B cell (primary cell): ENCODE measurements at regions not wholly inside any gene's neighbourhood (a gene's known extent, or its start where the extent isn't known, plus 50 kb on each side); places are given as distances from the start of the nearest gene placed in this dataset.

Source experiments
- ATAC-seq: fragments of 200-7000 bp; cut with Tn5 transposase; one replicate; pipeline ENCODE4 v1.10.0; 2021; ENCODE audit warnings: low read depth, mild to moderate bottlenecking, moderate number of reproducible peaks, moderate library complexity
- CTCF ChIA-PET: fragments of 350-600 bp; sonication (Branson Sonifier 250); formaldehyde crosslinking; loops from one replicate; lab custom pipeline; 2021; ENCODE audit warnings: antibody characterized with exemption, inconsistent platforms; lab: Charles Lee
- POLR2A ChIA-PET: fragments of 350-600 bp; sonication (Branson Sonifier 250); formaldehyde crosslinking; loops from one replicate; lab custom pipeline; 2021; ENCODE audit warnings: antibody characterized with exemption; lab: Charles Lee
- DNase-seq: peaks from one replicate; pipeline ENCODE4 v3.0.0; 2013
- H2AFZ ChIP-seq: 2 replicates; pipeline ENCODE4 v1.6.1; 2012; ENCODE audit warnings: mild to moderate bottlenecking, low read depth, low read length; ENCODE audit not compliant: insufficient read depth, poor library complexity, severe bottlenecking
- H3K27ac ChIP-seq, 2 donors: 1 replicate in 1 of 2; 2 replicates in 1 of 2; pipeline ENCODE4 v1.5.1; 2012 to 2013; ENCODE audit warnings: low read length in 2 of 2, mild to moderate bottlenecking in 2 of 2, moderate library complexity in 1 of 2
- H3K27me3 ChIP-seq, 4 experiments: fragments of 200-600 bp in 1 of 4; sonication (generic) in 1 of 4; replicated peaks in 1 of 4; 1 replicate in 2 of 4; 2 replicates in 2 of 4; pipeline versions ENCODE4 v1.6.1 to v1.7.0; 2013 to 2016; ENCODE audit warnings: low read length in 3 of 4, mild to moderate bottlenecking in 2 of 4, mixed read lengths in 1 of 4, moderate library complexity in 1 of 4; ENCODE audit not compliant: insufficient read depth in 4 of 4, control insufficient read depth in 3 of 4; ENCODE audit errors: control extremely low read depth in 1 of 4
- H3K36me3 ChIP-seq, 2 experiments: replicated peaks in 1 of 2; 1 replicate in 1 of 2; 2 replicates in 1 of 2; pipeline versions ENCODE4 v1.6.1 to v1.7.1; 2013; ENCODE audit warnings: low read length in 1 of 2; ENCODE audit not compliant: insufficient read depth in 2 of 2, control insufficient read depth in 1 of 2; ENCODE audit errors: control extremely low read depth in 1 of 2, extremely low read depth in 1 of 2
- H3K4me1 ChIP-seq, 2 donors: fragments of 200-600 bp in 1 of 2; sonication (generic) in 1 of 2; 1 replicate in 1 of 2; 2 replicates in 1 of 2; pipeline versions ENCODE4 v1.5.1 to v1.6.1; 2013 to 2017; ENCODE audit warnings: low read length in 2 of 2; ENCODE audit not compliant: control insufficient read depth in 2 of 2, insufficient read depth in 2 of 2
- H3K4me2 ChIP-seq: replicated peaks from 2 replicates; pipeline ENCODE3; 2012; ENCODE audit warnings: mild to moderate bottlenecking, low read depth, low read length; ENCODE audit not compliant: poor library complexity, severe bottlenecking
- H3K4me3 ChIP-seq, 5 experiments: fragments of 200-600 bp in 1 of 5; sonication (generic) in 1 of 5; 1 replicate in 3 of 5; 2 replicates in 2 of 5; pipeline versions ENCODE4 v1.5.1 to v1.7.0; 2011 to 2016; ENCODE audit warnings: low read length in 4 of 5, mild to moderate bottlenecking in 4 of 5, low read depth in 2 of 5, control low read depth in 1 of 5, moderate library complexity in 1 of 5; ENCODE audit not compliant: insufficient read depth in 1 of 5; ENCODE audit errors: control extremely low read depth in 1 of 5, extremely low read depth in 1 of 5
- H3K79me2 ChIP-seq: fragments of 200-600 bp; sonication (generic); one replicate; pipeline ENCODE4 v1.6.0; 2016; ENCODE audit warnings: low read length; ENCODE audit not compliant: control insufficient read depth, insufficient read depth
- H3K9ac ChIP-seq: fragments of 200-600 bp; sonication (generic); 2 replicates; pipeline ENCODE4 v1.6.1; 2017; ENCODE audit warnings: mild to moderate bottlenecking, low read length, moderate library complexity
- H3K9me3 ChIP-seq, 3 donors: one replicate each; pipeline versions ENCODE4 v1.6.1 to v1.7.1; 2013; ENCODE audit warnings: low read length in 2 of 3; ENCODE audit not compliant: control insufficient read depth in 2 of 3, insufficient read depth in 1 of 3; ENCODE audit errors: control extremely low read depth in 1 of 3
- H4K20me1 ChIP-seq: 2 replicates; pipeline ENCODE4 v1.6.0; 2012; ENCODE audit warnings: mild to moderate bottlenecking, low read length; ENCODE audit not compliant: insufficient read depth, control insufficient read depth, poor library complexity, severe bottlenecking
- H3K27ac Mint-ChIP-seq: one replicate; pipeline ENCODE4 v1.8.0; 2021; ENCODE audit warnings: mixed read lengths
- H3K27me3 Mint-ChIP-seq: one replicate; pipeline ENCODE4 v1.8.0; 2021; ENCODE audit warnings: mixed read lengths
- H3K4me1 Mint-ChIP-seq: one replicate; pipeline ENCODE4 v1.8.0; 2021; ENCODE audit warnings: mixed read lengths
- H3K4me3 Mint-ChIP-seq: one replicate; pipeline ENCODE4 v1.8.0; 2021; ENCODE audit warnings: mixed read lengths
- H3K9me3 Mint-ChIP-seq: one replicate; pipeline ENCODE4 v1.8.0; 2022; ENCODE audit warnings: mixed read lengths; ENCODE audit not compliant: insufficient read depth
- CTCF ChIP-seq: fragments of 200-600 bp; IDR thresholded peaks from one replicate; pipeline ENCODE4 v1.8.0; 2022; ENCODE audit warnings: antibody characterized with exemption, mild to moderate bottlenecking
- EZH2 ChIP-seq: IDR thresholded peaks from 2 replicates; pipeline ENCODE4 v1.6.1; 2012; ENCODE audit warnings: borderline replicate concordance, low read depth, mild to moderate bottlenecking, moderate library complexity, low read length; ENCODE audit not compliant: insufficient read depth, poor library complexity, severe bottlenecking
- WGBS: methylation state at CpG from one replicate; pipeline ENCODE4 v1.1.5; 2013; ENCODE audit warnings: missing lambda C conversion rate; ENCODE audit not compliant: insufficient coverage; 5-methylcytosine and 5-hydroxymethylcytosine counted together
- intact Hi-C: fragments of 100-400 bp; cut with micrococcal nuclease; formaldehyde crosslinking; loops from one replicate; pipeline ENCODE4 v1.10.0; 2022

- H3K4me1 Mint-ChIP-seq, result peaks cover 38% of the 10 kb centered on the region
- ATAC-seq, result no peak
- peak overlapping the region; percentile 8 for H3K4me3 Mint-ChIP-seq
- POLR2A ChIA-PET, result no interaction called here
- Histone ChIP-seq H4K20me1 (no peaks in the 10 kb centered on the region), H3K27ac (no peak overlapping the region), H3K4me2 (peak overlapping the region; percentile 25), H3K9me3 (peaks cover 0 to 2% (median 1%) of the 10 kb centered on the region in 3 donors), H3K9ac (no peak overlapping the region), H2AFZ (no peak overlapping the region), H3K4me3 (no peak overlapping the region), H3K27me3 (peaks cover 0 to 11% (median 0%) of the 10 kb centered on the region in 4 experiments), H3K79me2 (no peaks in the 10 kb centered on the region), H3K36me3 (no peaks in the 10 kb centered on the region), H3K4me1 (peaks cover 41 to 47% of the 10 kb centered on the region in 2 donors)
- CTCF ChIA-PET, result interaction anchor here (0.6 to 2.3 kb wide), 5 partner anchors 20 to 1000 kb away, joined by 3 to 8 read pairs (median 3); no protein-coding TSS in a partner anchor
- H3K27ac Mint-ChIP-seq, result peak overlapping the region; percentile 57
- no CpG with 5 or more reads among the region's 1 CpG for WGBS
- H3K27me3 Mint-ChIP-seq, result no peaks in the 10 kb centered on the region
- H3K9me3 Mint-ChIP-seq, result no peaks in the 10 kb centered on the region
- DNase-seq, result peak; percentile 39
- no peak for TF ChIP-seq CTCF
- TF ChIP-seq EZH2, result no peak
- intact Hi-C loops, result loop anchor here (1.0 to 5.0 kb wide), 3 partner anchors 24 to 64 kb away; no protein-coding TSS in a partner anchor
These were observed 112.8 kb downstream of the CDC42EP3 start for GRCh38 chr2:37558623-37559022.

GRCh38 chr2:37560241-37560848 lies 111.1 kb downstream of the CDC42EP3 start:
- H3K4me2 ChIP-seq, result no peak overlapping the region
- WGBS, result 88% methylated on average over 3 of the region's 5 CpGs
- H3K27ac Mint-ChIP-seq, result peak overlapping the region; percentile 2

More at GRCh38 chr2:37560241-37560848, 111.1 kb downstream of the CDC42EP3 start:
- Histone ChIP-seq H3K36me3 (no peaks in the 10 kb centered on the region), H3K27ac (no peak overlapping the region), H4K20me1 (no peaks in the 10 kb centered on the region), H3K4me1 (peaks cover 29 to 39% of the 10 kb centered on the region in 2 donors), H3K27me3 (peaks cover 0 to 6% (median 0%) of the 10 kb centered on the region in 4 experiments), H3K9me3 (peaks cover 0 to 2% (median 1%) of the 10 kb centered on the region in 3 donors), H3K9ac (no peak overlapping the region), H3K4me3 (no peak overlapping the region), H3K79me2 (no peaks in the 10 kb centered on the region), H2AFZ (no peak overlapping the region)
- CTCF ChIA-PET, result interaction anchor here (2.3 kb wide), 1 partner anchor 272 kb away, joined by 8 read pairs; no protein-coding TSS in a partner anchor
- DNase-seq (no peak), ATAC-seq (no peak)
- H3K27me3 Mint-ChIP-seq, result no peaks in the 10 kb centered on the region
- no peak overlapping the region for H3K4me3 Mint-ChIP-seq
- POLR2A ChIA-PET, result no interaction called here
- TF ChIP-seq CTCF (no peak), EZH2 (no peak)
- H3K4me1 Mint-ChIP-seq, result peaks cover 38% of the 10 kb centered on the region
- no peaks in the 10 kb centered on the region for H3K9me3 Mint-ChIP-seq
- intact Hi-C loops, result no loop called here
